Mucosa of rectum (tissue), 2 donors: ENCODE measurements at regions not wholly inside any gene's neighbourhood (a gene's known extent, or its start where the extent isn't known, plus 50 kb on each side); places are given as distances from the start of the nearest gene placed in this dataset.
"Not testable (repeated sequence)": the region's sequence is repeated elsewhere in the genome, so short reads cannot be mapped to it uniquely, and the experiment has no call there.

Experiments
- H3K27ac ChIP-seq, 2 donors: one replicate each; pipeline ENCODE4 v1.7.0; 2013; ENCODE audit warnings: inconsistent platforms in 2 of 2, low read depth in 2 of 2, low read length in 2 of 2
- H3K27me3 ChIP-seq, 2 donors: one replicate each; pipeline ENCODE4 v1.7.0; 2013; ENCODE audit warnings: low read length in 2 of 2; ENCODE audit not compliant: control insufficient read depth in 2 of 2, insufficient read depth in 2 of 2
- H3K36me3 ChIP-seq, 2 donors: one replicate each; pipeline ENCODE4 v1.7.0; 2013; ENCODE audit warnings: low read length in 2 of 2; ENCODE audit not compliant: control insufficient read depth in 2 of 2, insufficient read depth in 2 of 2
- H3K4me1 ChIP-seq, 2 donors: one replicate each; pipeline ENCODE4 v1.7.0; 2013; ENCODE audit warnings: low read length in 2 of 2, mild to moderate bottlenecking in 1 of 2; ENCODE audit not compliant: control insufficient read depth in 2 of 2, insufficient read depth in 2 of 2
- H3K4me3 ChIP-seq, 2 donors: one replicate each; pipeline ENCODE4 v1.7.0; 2013; ENCODE audit warnings: low read length in 2 of 2
- H3K9ac ChIP-seq, 2 donors: one replicate each; pipeline ENCODE4 v1.7.0; 2013; ENCODE audit warnings: low read length in 2 of 2, low read depth in 1 of 2, mild to moderate bottlenecking in 1 of 2
- H3K9me3 ChIP-seq, 2 donors: one replicate each; pipeline ENCODE4 v1.7.0; 2013; ENCODE audit warnings: low read length in 2 of 2; ENCODE audit not compliant: control insufficient read depth in 2 of 2
- donor health status: healthy.
- donor health status: Normal muscosa, but diverticular disease.

DNA sequence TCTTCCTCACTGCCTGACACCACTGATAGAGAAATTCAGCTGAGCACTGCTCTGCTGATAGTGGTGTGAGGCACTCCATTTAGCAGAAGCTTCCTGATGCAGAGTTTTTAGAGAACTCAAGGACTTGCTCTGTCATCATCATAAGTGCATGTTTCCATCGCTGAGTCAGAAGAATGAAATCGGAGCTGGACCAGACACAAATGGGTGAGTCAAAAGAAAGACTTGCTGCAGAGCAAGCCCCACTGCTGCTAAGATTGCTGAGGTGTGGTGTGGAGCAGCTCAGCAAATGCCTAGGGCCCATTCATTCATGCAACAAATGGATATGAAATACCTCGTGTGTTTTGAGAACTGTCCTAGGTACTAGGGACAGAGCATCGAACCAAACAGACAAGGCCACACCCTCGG is 410.2 kb upstream of the SLC30A5 start:
- Histone ChIP-seq H3K4me3 (no peak overlapping the region), H3K9ac (no peak overlapping the region), H3K27me3 (peaks cover 0 to 2% of the 10 kb centered on the region in 2 donors), H3K36me3 (no peaks in the 10 kb centered on the region), H3K9me3 (no peaks in the 10 kb centered on the region), H3K27ac (no peak overlapping the region), H3K4me1 (peaks cover 8 to 13% of the 10 kb centered on the region in 2 donors)

DNA sequence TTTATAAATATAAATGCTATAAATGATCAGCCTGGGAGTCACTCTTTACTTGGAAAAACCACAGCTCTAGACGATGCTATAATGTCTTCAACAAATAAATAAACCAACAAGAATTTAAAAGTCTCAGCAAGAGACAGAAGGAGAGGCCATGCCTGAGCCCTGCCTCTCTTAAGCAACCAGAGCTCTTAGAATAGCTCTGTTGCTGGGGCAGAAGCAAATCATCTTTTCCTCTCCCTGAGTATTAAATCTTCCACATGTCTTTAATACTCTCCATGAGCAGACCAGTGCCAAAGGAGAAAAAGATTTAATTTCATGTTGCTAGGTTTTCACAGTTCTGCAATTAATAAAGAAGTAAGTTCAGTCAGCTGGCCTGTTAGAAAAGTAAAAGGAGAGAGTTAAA is 408.0 kb upstream of the SLC30A5 start:
- Histone ChIP-seq H3K27ac (no peak overlapping the region), H3K4me3 (no peak overlapping the region), H3K9me3 (no peaks in the 10 kb centered on the region), H3K27me3 (peaks cover 0 to 2% of the 10 kb centered on the region in 2 donors), H3K36me3 (no peaks in the 10 kb centered on the region), H3K4me1 (peaks cover 8 to 13% of the 10 kb centered on the region in 2 donors), H3K9ac (no peak overlapping the region)

DNA sequence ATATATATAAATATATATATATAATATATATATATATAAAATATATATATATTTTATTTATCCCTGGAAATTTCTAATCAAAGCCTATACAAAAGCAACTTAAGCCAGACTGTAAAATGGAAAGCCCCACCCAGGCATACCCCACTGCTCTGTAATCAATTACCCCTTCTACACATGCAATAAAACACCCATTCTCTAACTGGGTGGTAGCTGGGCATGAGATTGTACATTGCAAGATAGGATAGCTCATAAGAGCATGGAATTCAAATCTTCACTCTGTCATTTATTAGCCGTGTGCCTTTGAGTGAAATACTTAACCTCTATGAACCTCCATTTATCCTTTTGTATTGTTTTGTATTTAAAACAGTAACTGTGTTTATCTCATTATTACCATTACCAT is 405.3 kb upstream of the SLC30A5 start:
- H3K27ac ChIP-seq = no peak overlapping the region
- H3K4me3 ChIP-seq = no peak overlapping the region
- peaks cover 0 to 2% of the 10 kb centered on the region in 2 donors for H3K27me3 ChIP-seq
- H3K9me3 ChIP-seq = no peaks in the 10 kb centered on the region
- no peak overlapping the region for H3K9ac ChIP-seq
- H3K36me3 ChIP-seq = no peaks in the 10 kb centered on the region
- no peaks in the 10 kb centered on the region for H3K4me1 ChIP-seq

DNA sequence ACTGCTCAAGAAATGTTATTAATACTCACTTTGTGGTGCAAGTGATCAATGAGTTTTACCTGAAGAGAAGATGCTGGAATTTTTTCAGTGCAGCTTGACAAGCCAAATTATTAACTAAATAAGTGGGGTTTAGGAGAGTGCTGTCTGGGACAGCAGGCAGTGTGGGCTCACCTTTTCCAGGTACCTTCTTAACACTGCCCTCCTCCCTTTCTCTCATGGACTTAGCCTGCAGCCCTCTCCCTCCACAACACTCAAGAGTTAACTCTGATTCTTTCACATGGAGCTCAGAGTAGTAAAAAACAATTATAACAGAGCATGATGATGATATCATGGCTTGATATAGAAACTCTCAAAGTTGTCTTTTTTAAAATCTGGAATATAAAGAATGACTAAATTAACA is 404.8 kb upstream of the SLC30A5 start:
- Histone ChIP-seq H3K36me3 (no peaks in the 10 kb centered on the region), H3K9ac (no peak overlapping the region), H3K9me3 (no peaks in the 10 kb centered on the region), H3K4me3 (no peak overlapping the region), H3K27me3 (peaks cover 0 to 2% of the 10 kb centered on the region in 2 donors), H3K27ac (no peak overlapping the region), H3K4me1 (no peaks in the 10 kb centered on the region)

DNA sequence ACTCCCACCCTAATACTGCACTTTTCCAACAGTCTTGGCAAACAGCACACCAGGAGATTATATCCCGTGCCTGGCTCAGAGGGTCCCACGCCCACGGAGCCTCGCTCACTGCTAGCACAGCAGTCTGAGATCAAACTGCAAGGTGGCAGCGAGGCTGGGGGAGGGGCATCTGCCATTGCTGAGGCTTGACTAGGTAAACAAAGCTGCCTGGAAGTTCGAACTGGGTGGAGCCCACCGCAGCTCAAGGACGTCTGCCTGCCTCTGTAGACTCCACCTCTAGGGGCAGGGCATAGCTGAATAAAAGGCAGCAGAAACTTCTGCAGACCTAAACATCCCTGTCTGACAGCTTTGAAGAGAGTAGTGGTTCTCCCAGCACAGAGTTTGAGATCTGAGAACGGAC is 401.9 kb upstream of the SLC30A5 start:
- H3K36me3 ChIP-seq, H3K4me1 ChIP-seq, H3K27ac ChIP-seq, H3K9ac ChIP-seq, H3K27me3 ChIP-seq, H3K9me3 ChIP-seq, H3K4me3 ChIP-seq: not testable (repeated sequence)

DNA sequence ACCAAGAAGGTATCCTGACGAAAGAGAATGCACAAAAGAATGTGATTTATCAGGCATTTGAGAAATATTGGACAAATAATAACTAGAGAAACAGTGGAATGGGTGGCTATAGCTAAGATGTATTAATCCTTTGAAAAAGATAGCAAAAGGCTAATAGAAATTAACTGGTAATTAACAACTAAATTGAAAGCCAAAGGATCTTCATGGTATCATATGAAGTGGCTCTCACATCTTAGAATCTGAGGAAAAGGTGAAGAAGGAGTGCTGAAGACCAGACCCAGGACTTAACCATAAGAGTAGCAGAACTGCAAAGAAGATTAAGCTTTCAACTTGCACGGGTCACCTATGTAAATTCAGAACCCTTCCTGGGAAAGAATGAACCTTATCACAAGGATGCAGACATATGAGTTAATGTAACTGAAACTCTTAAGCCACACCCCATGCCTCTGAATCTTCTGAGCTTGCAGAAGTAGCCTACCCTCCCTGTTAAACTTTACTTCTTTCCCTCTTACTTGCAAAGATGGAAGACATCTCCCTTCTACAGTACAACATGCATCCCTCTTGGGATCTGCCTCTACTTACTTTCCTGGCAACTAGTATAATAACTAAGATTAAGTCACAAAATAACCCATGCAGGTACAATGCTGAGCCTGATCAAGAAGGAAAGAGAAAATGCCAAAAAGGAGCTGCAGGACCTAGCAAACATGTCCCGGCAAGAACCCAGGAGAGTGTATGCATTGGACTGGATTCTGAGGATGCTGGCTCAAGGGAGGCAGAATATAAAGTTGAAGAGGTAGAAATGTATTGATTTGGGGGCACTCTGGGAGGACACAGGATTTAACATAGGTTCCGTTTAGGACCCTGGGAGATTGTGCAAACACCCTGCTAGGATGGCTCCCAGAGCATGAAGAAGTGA is 395.5 kb upstream of the SLC30A5 start:
- Histone ChIP-seq H3K9ac (no peak overlapping the region), H3K36me3 (no peaks in the 10 kb centered on the region), H3K4me3 (no peak overlapping the region), H3K4me1 (no peaks in the 10 kb centered on the region), H3K27ac (no peak overlapping the region), H3K27me3 (no peaks in the 10 kb centered on the region), H3K9me3 (no peaks in the 10 kb centered on the region)

DNA sequence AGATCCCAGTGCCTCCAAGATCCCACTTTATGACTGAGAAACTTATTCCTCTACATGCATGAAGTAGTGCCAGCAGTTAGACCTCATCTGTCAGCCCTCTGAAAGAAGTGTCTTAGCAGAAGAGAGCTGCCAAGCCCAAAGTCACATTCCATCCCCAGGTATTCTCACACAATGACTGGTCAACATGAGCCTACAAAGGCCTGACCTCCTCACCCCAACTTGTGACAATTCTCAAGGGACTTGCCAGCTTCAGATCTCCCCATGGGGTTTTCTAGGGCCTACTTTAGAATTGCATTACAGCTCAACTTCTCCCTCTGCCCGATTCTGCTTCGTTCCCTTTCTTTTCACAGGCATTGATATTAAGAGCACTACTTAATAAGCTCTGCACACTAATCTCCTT is 393.8 kb upstream of the SLC30A5 start:
- Histone ChIP-seq H3K27ac (no peak overlapping the region), H3K4me1 (no peaks in the 10 kb centered on the region), H3K36me3 (no peaks in the 10 kb centered on the region), H3K27me3 (no peaks in the 10 kb centered on the region), H3K9me3 (no peaks in the 10 kb centered on the region), H3K4me3 (no peak overlapping the region), H3K9ac (no peak overlapping the region)

DNA sequence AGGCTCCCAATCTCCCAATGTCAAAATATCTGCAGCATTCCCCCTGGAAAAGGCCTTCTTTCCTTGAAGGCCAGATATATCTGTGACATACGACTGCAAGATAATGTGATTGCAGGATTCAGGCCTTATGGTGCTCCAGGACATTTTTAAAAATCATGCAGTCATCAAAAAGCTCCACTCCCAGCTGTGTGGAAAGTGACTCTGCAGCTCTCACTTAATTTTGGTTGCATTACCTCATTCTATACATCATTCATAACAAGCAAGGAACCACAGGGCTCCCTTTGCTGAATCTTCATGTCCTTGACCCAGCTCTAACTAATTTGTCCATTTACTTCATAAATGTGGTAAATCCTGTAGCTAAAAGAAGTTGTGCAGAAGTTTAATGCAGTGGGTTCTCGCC is 386.2 kb upstream of the SLC30A5 start:
- no peak overlapping the region for H3K9ac ChIP-seq
- H3K4me1 ChIP-seq = no peaks in the 10 kb centered on the region
- no peaks in the 10 kb centered on the region for H3K27me3 ChIP-seq
- no peak overlapping the region for H3K27ac ChIP-seq
- no peak overlapping the region for H3K4me3 ChIP-seq
- H3K9me3 ChIP-seq = no peaks in the 10 kb centered on the region
- no peaks in the 10 kb centered on the region for H3K36me3 ChIP-seq

DNA sequence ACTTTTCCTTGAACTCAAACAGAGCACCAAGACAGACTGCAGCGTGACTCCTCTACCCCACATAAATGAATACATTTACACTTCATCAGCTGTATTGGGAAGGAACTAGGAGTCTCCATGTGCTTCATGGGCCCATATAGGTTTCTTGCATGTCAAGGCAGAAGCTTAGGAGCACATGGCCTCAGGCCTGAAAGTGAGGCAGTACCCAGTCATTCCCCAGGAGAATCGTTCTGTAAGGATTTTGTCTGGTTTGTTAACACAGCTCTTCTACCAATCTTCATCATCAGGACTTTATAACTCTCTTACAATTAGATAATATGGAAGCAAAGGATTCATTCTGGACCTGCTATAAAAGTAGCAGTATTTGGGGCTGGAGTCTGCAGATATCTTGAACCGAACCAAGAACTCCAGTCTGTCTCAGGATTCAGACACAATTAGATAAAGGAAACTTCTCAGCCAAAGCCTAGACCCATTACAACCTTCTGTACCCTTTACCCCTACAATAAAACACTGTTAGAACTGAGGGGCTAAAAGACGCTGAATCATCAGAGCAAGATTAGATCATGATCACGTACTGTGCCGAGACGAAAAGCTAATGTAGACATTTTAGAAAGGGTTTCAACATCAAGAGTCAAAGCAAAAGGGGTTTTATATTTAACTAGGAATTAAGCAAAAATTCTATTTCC is 385.5 kb upstream of the SLC30A5 start:
- Histone ChIP-seq H3K4me1 (no peaks in the 10 kb centered on the region), H3K36me3 (no peaks in the 10 kb centered on the region), H3K27ac (no peak overlapping the region), H3K4me3 (no peak overlapping the region), H3K9me3 (no peaks in the 10 kb centered on the region), H3K27me3 (no peaks in the 10 kb centered on the region), H3K9ac (no peak overlapping the region)

DNA sequence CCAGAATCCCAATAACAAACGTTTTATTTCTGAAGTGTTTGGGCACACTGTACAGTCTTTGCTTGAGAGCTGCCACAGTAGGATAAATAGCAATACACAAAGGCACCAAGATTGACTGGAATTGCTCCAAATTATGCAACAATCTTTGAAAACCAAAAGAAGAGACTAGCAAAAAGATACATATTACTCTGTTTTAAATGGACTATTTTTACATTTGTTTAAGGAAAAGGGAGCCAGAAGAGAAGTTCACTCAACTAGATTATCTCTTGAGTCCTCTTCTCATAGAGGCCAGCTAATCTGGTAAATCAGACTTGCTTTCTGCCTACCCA is 385.0 kb upstream of the SLC30A5 start:
- Histone ChIP-seq H3K4me3 (no peak overlapping the region), H3K9me3 (no peaks in the 10 kb centered on the region), H3K36me3 (no peaks in the 10 kb centered on the region), H3K27me3 (no peaks in the 10 kb centered on the region), H3K27ac (no peak overlapping the region), H3K4me1 (no peaks in the 10 kb centered on the region), H3K9ac (no peak overlapping the region)
